Gastrocnemius medialis (tissue), 4 donors: ENCODE measurements at regions not wholly inside any gene's neighbourhood (a gene's known extent, or its start where the extent isn't known, plus 50 kb on each side); places are given as distances from the start of the nearest gene placed in this dataset.
"Not testable (repeated sequence)": the region's sequence is repeated elsewhere in the genome, so short reads cannot be mapped to it uniquely, and the experiment has no call there.

Experiments
- ATAC-seq, 2 donors: fragments of 150-250 bp; one replicate each; pipeline ENCODE4 v1.9.1; 2016
- DNase-seq, 2 donors: peaks; one replicate each; pipeline ENCODE4 v3.0.0-alpha.2; 2019
- H3K27ac ChIP-seq, 4 donors: fragments of 200-600 bp; sonication (generic); 1 replicate in 1 of 4; 2 replicates in 3 of 4; pipeline ENCODE4 v1.5.1; 2016 to 2018; ENCODE audit warnings: mild to moderate bottlenecking in 2 of 4, moderate library complexity in 1 of 4
- H3K27me3 ChIP-seq, 3 donors: fragments of 200-600 bp; sonication (generic) in 2 of 3; 1 replicate in 1 of 3; 2 replicates in 2 of 3; pipeline versions ENCODE4 v1.5.1 to v1.6.0; 2016 to 2019; ENCODE audit warnings: mild to moderate bottlenecking in 1 of 3, moderate library complexity in 1 of 3
- H3K36me3 ChIP-seq, 2 donors: fragments of 200-600 bp; sonication (generic) in 1 of 2; one replicate each; pipeline ENCODE4 v1.5.1; 2017 to 2018
- H3K4me1 ChIP-seq, 2 donors: fragments of 200-600 bp; sonication (generic) in 1 of 2; one replicate each; pipeline ENCODE4 v1.5.1; 2016 to 2017; ENCODE audit warnings: mild to moderate bottlenecking in 2 of 2
- H3K4me3 ChIP-seq, 4 donors: fragments of 200-600 bp; sonication (generic) in 3 of 4; 1 replicate in 1 of 4; 2 replicates in 3 of 4; pipeline ENCODE4 v1.5.1; 2016 to 2019; ENCODE audit warnings: mild to moderate bottlenecking in 2 of 4
- H3K9me3 ChIP-seq, 3 donors: fragments of 200-600 bp; sonication (generic) in 2 of 3; 1 replicate in 1 of 3; 2 replicates in 2 of 3; pipeline ENCODE4 v1.5.1; 2016 to 2019
- CTCF ChIP-seq, 5 experiments: fragments of 450-650 bp in 3 of 5; fragments of 200-600 bp in 2 of 5; sonication (generic) in 2 of 5; IDR thresholded peaks in 4 of 5; conservative IDR thresholded peaks in 1 of 5; 1 replicate in 4 of 5; 2 replicates in 1 of 5; pipeline ENCODE4 v1.5.1; 2016 to 2019; ENCODE audit warnings: antibody characterized with exemption in 5 of 5, mild to moderate bottlenecking in 3 of 5, moderate library complexity in 3 of 5
- POLR2A ChIP-seq, 2 donors: fragments of 450-650 bp; IDR thresholded peaks; one replicate each; pipeline ENCODE4 v1.6.1; 2017; ENCODE audit warnings: antibody characterized with exemption in 2 of 2, mild to moderate bottlenecking in 2 of 2, moderate library complexity in 2 of 2
- in situ Hi-C, 4 donors: fragments of 200-750 bp; cut with MboI; loops; one replicate each; pipeline versions ENCODE4 v1.15.0 to v1.8.0; 2017; ENCODE audit warnings: low sequenced_read_pairs in 4 of 4
- intact Hi-C: fragments of 100-400 bp; cut with DNase I; formaldehyde crosslinking; loops from one replicate; pipeline ENCODE4 v1.15.1; 2023; ENCODE audit warnings: low total_unique reads

- H3K27me3 ChIP-seq: no peaks in the 10 kb centered on the region
- ATAC-seq (no peak), DNase-seq (no peak)
- TF ChIP-seq CTCF (IDR thresholded peaks at IDR 0.05 in 4 of 5, conservative IDR thresholded peaks at IDR 0.05 in 1 of 5) (no peak), POLR2A (IDR thresholded peaks at IDR 0.05) (no peak)
- H3K9me3 ChIP-seq: peaks cover 0 to 4% (median 0%) of the 10 kb centered on the region in 3 donors
- H3K27ac ChIP-seq: no peak overlapping the region
- intact Hi-C loops (no loop called here), in situ Hi-C loops (no loop called here)
- no peaks in the 10 kb centered on the region for H3K4me1 ChIP-seq
- H3K4me3 ChIP-seq: no peak overlapping the region
- no peaks in the 10 kb centered on the region for H3K36me3 ChIP-seq
These were observed 364.9 kb upstream of the DPPA4 start for GRCh38 chr3:109702252-109702651.

GRCh38 chr3:109702976-109703375, 365.6 kb upstream of the DPPA4 start:
- Histone ChIP-seq H3K27ac (no peak overlapping the region), H3K36me3 (no peaks in the 10 kb centered on the region), H3K4me3 (no peak overlapping the region), H3K4me1 (no peaks in the 10 kb centered on the region), H3K9me3 (peaks cover 0 to 4% (median 0%) of the 10 kb centered on the region in 3 donors), H3K27me3 (no peaks in the 10 kb centered on the region)
- no peak for DNase-seq
- intact Hi-C loops (no loop called here), in situ Hi-C loops (no loop called here)
- ATAC-seq: no peak
- TF ChIP-seq CTCF (IDR thresholded peaks at IDR 0.05 in 4 of 5, conservative IDR thresholded peaks at IDR 0.05 in 1 of 5) (no peak), POLR2A (IDR thresholded peaks at IDR 0.05) (no peak)

GRCh38 chr3:109705133-109705532, 367.8 kb upstream of the DPPA4 start:
- intact Hi-C loops, H3K4me1 ChIP-seq, ATAC-seq, H3K4me3 ChIP-seq, in situ Hi-C loops, H3K36me3 ChIP-seq, H3K27me3 ChIP-seq, DNase-seq, H3K9me3 ChIP-seq, H3K27ac ChIP-seq: not testable (repeated sequence)

- H3K4me3 ChIP-seq: no peak overlapping the region
- in situ Hi-C loops (no loop called here), intact Hi-C loops (no loop called here)
- no peaks in the 10 kb centered on the region for H3K4me1 ChIP-seq
- DNase-seq (no peak), ATAC-seq (no peak)
- H3K36me3 ChIP-seq: no peaks in the 10 kb centered on the region
- H3K27ac ChIP-seq: no peak overlapping the region
- peaks cover 0 to 4% (median 0%) of the 10 kb centered on the region in 3 donors for H3K9me3 ChIP-seq
- H3K27me3 ChIP-seq: no peaks in the 10 kb centered on the region
- TF ChIP-seq POLR2A (IDR thresholded peaks at IDR 0.05) (no peak), CTCF (IDR thresholded peaks at IDR 0.05 in 4 of 5, conservative IDR thresholded peaks at IDR 0.05 in 1 of 5) (no peak)
These were observed 370.3 kb upstream of the DPPA4 start for GRCh38 chr3:109707617-109708016.

- Histone ChIP-seq H3K27me3 (no peaks in the 10 kb centered on the region), H3K4me1 (no peaks in the 10 kb centered on the region), H3K9me3 (no peaks in the 10 kb centered on the region), H3K27ac (no peak overlapping the region), H3K36me3 (no peaks in the 10 kb centered on the region), H3K4me3 (no peak overlapping the region)
- no peak for DNase-seq
- intact Hi-C loops: no loop called here
- in situ Hi-C loops: no loop called here
- TF ChIP-seq CTCF (IDR thresholded peaks at IDR 0.05 in 4 of 5, conservative IDR thresholded peaks at IDR 0.05 in 1 of 5) (no peak), POLR2A (IDR thresholded peaks at IDR 0.05) (no peak)
- no peak for ATAC-seq
These were observed 375.9 kb upstream of the DPPA4 start for GRCh38 chr3:109713288-109713687.
